ENCODE measurements at regions not wholly inside any gene's neighbourhood (a gene's known extent, or its start where the extent isn't known, plus 50 kb on each side); places are given as distances from the start of the nearest gene placed in this dataset.

DNA sequence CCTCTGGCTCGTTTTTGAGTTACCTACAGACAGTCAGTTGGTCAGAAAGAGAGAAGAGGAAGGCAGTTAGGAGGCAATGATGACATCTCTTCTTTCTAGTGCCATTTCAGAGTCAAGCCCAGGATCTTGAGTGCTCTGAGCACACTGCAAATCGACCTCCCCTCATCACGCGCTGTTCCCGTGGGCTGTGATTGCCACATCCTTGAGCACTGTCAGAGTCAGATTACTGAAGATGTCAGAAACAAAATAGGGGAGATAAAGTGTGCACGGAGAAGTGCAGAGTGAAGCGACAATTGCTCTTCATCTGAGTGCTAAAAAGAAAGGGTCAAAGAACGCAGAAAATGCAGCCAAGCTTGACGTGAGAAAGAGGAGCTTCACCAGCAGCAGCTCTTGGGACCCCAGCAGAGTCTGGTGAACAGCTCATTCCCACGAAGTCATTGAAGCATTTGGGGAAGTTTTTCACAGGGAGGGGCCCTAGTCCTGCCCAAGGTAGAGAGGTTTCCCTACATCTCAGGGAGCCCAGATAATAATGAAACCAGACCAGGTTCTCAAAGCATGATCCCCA, 661.7 kb upstream of the AUTS2 start:
- no peaks in the 10 kb centered on the region for H3K36me3 Mint-ChIP-seq (ENCODE audit: low read depth)
- DNase-seq (ENCODE audit: low read depth, low spot score) = no peak
- peaks cover 12% of the 10 kb centered on the region for H3K9me3 Mint-ChIP-seq
- H3K27ac Mint-ChIP-seq (ENCODE audit: unreplicated experiment) = no peak overlapping the region
- H3K27me3 Mint-ChIP-seq (ENCODE audit: low read depth) = no peaks in the 10 kb centered on the region
- no peaks in the 10 kb centered on the region for H3K4me1 Mint-ChIP-seq
- no peak overlapping the region for H3K4me3 Mint-ChIP-seq
- TF ChIP-seq, protein P1, sequence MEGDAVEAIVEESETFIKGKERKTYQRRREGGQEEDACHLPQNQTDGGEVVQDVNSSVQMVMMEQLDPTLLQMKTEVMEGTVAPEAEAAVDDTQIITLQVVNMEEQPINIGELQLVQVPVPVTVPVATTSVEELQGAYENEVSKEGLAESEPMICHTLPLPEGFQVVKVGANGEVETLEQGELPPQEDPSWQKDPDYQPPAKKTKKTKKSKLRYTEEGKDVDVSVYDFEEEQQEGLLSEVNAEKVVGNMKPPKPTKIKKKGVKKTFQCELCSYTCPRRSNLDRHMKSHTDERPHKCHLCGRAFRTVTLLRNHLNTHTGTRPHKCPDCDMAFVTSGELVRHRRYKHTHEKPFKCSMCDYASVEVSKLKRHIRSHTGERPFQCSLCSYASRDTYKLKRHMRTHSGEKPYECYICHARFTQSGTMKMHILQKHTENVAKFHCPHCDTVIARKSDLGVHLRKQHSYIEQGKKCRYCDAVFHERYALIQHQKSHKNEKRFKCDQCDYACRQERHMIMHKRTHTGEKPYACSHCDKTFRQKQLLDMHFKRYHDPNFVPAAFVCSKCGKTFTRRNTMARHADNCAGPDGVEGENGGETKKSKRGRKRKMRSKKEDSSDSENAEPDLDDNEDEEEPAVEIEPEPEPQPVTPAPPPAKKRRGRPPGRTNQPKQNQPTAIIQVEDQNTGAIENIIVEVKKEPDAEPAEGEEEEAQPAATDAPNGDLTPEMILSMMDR (conservative IDR thresholded peaks at IDR 0.05) = no peak

GRCh38 chr7:68938151-68938550, 660.1 kb upstream of the AUTS2 start:
- no peaks in the 10 kb centered on the region for H3K36me3 Mint-ChIP-seq (ENCODE audit: low read depth)
- H3K4me1 Mint-ChIP-seq = no peaks in the 10 kb centered on the region
- no peak for DNase-seq (ENCODE audit: low read depth, low spot score)
- TF ChIP-seq, protein P1 (conservative IDR thresholded peaks at IDR 0.05) = no peak
- H3K9me3 Mint-ChIP-seq = peaks cover 7% of the 10 kb centered on the region
- H3K27me3 Mint-ChIP-seq (ENCODE audit: low read depth) = no peaks in the 10 kb centered on the region
- no peak overlapping the region for H3K4me3 Mint-ChIP-seq
- no peak overlapping the region for H3K27ac Mint-ChIP-seq (ENCODE audit: unreplicated experiment)

GRCh38 chr7:68943786-68944185, 654.5 kb upstream of the AUTS2 start:
- H3K27me3 Mint-ChIP-seq (ENCODE audit: low read depth) = no peaks in the 10 kb centered on the region
- no peak overlapping the region for H3K4me3 Mint-ChIP-seq
- H3K36me3 Mint-ChIP-seq (ENCODE audit: low read depth) = no peaks in the 10 kb centered on the region
- peaks cover 4% of the 10 kb centered on the region for H3K9me3 Mint-ChIP-seq
- H3K27ac Mint-ChIP-seq (ENCODE audit: unreplicated experiment) = no peak overlapping the region
- no peaks in the 10 kb centered on the region for H3K4me1 Mint-ChIP-seq
- TF ChIP-seq, protein P1 (conservative IDR thresholded peaks at IDR 0.05) = no peak
- no peak for DNase-seq (ENCODE audit: low read depth, low spot score)

- no peak overlapping the region for H3K4me3 Mint-ChIP-seq
- no peak overlapping the region for H3K27ac Mint-ChIP-seq (ENCODE audit: unreplicated experiment)
- DNase-seq (ENCODE audit: low read depth, low spot score) = no peak
- H3K27me3 Mint-ChIP-seq (ENCODE audit: low read depth) = no peaks in the 10 kb centered on the region
- H3K4me1 Mint-ChIP-seq = no peaks in the 10 kb centered on the region
- H3K9me3 Mint-ChIP-seq = no peaks in the 10 kb centered on the region
- no peaks in the 10 kb centered on the region for H3K36me3 Mint-ChIP-seq (ENCODE audit: low read depth)
- TF ChIP-seq, protein P1 (conservative IDR thresholded peaks at IDR 0.05) = no peak
These were observed 642.6 kb upstream of the AUTS2 start for GRCh38 chr7:68955656-68956055.

DNA sequence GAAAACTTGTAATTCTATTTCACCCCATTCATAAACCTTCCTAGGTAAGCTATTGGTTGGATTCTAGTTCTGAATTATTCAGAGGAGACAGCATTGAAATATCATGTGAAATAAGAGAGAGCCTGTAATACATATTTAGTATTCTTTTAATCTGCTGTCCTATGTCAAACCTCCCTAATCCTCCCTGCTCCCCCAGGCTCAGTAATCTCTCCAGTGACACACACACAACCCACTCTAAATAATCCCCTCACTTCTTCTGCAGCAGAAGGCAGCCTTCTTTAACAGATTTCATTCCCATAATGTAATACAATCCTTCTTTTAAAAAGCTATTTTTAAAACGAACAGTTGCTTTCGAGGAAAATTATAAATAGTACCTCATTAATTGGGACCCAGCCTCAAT, 639.7 kb upstream of the AUTS2 start:
- TF ChIP-seq, protein P1 (conservative IDR thresholded peaks at IDR 0.05) = no peak
- H3K36me3 Mint-ChIP-seq (ENCODE audit: low read depth) = no peaks in the 10 kb centered on the region
- H3K9me3 Mint-ChIP-seq = no peaks in the 10 kb centered on the region
- H3K4me1 Mint-ChIP-seq = no peaks in the 10 kb centered on the region
- no peaks in the 10 kb centered on the region for H3K27me3 Mint-ChIP-seq (ENCODE audit: low read depth)
- no peak overlapping the region for H3K27ac Mint-ChIP-seq (ENCODE audit: unreplicated experiment)
- no peak overlapping the region for H3K4me3 Mint-ChIP-seq
- no peak for DNase-seq (ENCODE audit: low read depth, low spot score)
